Muscle of arm (tissue), 1 donor: ENCODE measurements at regions not wholly inside any gene's neighbourhood (a gene's known extent, or its start where the extent isn't known, plus 50 kb on each side); places are given as distances from the start of the nearest gene placed in this dataset.
A peak's percentile ranks its signal among the peaks of the same experiment; 100 is the strongest.

Experiments
- DNase-seq: peaks from one replicate; pipeline ENCODE4 v3.0.0-alpha.2; 2013

DNA sequence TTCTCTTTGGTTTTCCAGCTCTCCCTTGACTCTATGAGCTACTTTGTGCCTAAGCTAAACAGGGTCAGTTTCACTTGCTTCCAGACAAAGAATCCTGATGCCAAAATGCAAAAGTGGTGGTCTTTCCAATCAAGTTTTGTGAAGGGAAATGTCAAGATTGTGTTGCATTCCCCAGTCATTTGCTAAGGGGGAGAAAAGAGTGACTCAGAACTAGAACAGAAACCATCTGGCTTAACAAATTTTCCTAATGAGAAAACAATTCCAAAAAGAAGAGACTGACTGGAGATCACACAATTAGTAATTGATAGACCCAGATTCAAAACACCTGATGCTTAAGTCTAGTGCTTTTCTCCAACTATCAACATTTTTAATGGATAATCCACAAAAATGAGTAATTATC lies 235.1 kb upstream of the DIO2 start:
- DNase-seq: no peak

DNA sequence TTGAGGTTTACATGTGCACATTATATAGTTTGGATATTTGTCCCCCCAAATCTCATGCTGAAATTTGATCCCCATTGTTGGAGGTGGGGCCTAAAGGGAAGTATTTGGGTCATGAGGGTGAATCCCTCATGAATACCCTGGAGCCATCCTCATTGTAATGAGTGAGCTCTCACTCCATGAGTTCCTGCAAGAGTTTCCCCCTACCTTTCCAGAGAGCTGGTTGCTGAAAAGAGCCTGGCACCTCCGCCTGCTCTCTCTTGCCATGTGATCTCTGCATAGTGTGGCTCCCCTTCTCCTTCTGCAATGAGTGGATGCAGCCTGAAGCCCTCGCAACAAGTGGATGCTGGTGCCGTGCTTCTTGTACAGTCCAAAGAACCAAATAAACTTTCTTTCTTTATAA lies 234.3 kb upstream of the DIO2 start:
- DNase-seq: no peak

DNA sequence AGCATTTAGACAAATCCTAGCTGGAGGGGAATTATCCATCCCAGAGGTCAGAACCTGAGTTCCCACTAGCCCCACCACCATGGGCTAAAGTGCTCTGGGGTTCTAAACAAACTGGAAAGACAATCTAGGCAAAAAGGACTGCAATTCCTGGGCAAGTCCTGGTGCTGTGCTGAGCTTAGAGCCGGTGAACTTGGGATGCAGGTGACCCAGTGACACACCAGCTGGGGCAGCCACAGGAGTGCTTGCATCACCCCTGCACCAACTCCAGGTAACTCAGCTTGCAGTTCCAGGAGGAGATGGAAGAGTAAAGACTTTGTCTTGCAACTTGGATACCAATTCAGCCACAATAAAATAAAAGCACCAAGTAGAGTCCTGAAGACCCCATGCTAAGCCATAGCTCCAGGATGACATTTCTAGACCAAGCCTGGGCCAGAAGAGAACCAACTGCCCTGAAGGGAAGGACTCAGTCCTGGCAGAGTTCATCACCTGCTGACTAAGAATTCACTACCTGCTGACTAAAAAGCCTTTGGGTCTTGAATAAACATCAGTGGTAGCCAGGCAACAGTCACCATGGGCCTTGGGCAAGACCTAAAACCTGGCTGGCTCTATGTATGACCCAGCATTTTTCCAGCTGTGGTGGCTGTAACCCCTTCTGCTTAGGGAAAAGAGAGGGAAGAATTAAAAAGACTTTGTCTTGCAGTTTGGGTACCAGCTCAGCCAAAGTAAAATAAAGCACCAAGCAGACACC lies 223.4 kb upstream of the DIO2 start:
- DNase-seq: no peak

DNA sequence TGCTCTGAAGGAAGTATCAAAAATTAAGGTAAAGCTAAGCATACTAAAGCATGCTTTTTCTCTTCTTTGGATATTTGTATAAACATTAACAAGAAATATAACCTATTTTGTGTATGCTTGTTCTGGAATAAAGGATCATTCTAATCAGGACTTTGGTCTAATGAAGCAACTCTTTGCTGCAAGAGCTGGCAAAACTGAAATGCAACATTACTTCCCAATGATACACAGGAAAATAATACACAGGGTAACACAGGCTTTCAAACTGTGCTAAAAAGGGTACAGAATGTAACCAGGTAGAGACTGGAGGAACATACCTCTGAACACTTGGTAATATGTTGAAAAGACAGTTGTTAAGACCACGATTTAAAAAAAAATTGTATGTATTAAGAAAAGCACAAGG lies 222.5 kb upstream of the DIO2 start:
- DNase-seq: no peak

DNA sequence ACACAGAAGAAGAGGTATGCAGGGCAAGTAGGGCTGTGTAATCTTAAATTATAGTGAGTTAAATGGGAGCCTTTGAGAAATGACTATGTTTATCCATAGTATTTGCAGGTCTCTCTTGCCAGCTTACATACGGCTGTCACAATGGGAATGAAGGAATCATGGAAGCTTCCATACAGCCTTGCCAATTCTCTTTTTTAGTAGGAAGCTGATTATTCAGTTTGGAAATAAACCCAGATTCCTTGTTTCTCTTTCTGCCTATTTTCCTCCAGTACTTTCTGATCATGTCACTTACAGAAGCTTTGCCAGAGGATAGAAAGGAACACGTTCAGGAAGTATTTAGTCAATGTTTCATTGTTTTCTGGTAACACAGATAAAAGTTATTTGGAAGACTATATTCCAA lies 217.4 kb upstream of the DIO2 start:
- DNase-seq: peak; percentile 10

DNA sequence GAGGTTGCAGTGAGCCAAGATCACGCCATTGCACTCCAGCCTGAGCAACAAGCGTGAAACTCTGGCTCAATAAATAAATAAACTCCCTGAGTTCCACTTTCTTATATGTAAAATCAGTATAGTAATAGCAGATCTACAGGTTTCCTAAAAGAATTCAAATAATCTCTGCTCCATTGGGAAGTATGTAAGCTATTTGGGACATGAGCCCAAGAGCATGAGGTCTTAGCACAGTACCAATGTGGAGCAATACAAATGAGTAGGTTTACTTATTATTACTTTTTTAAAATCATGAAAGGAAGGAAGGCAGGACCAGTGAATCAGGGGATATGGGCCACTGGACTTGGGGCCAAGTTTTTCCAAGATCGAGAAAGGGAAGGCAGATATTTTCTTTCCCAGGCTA lies 216.9 kb upstream of the DIO2 start:
- DNase-seq: no peak

DNA sequence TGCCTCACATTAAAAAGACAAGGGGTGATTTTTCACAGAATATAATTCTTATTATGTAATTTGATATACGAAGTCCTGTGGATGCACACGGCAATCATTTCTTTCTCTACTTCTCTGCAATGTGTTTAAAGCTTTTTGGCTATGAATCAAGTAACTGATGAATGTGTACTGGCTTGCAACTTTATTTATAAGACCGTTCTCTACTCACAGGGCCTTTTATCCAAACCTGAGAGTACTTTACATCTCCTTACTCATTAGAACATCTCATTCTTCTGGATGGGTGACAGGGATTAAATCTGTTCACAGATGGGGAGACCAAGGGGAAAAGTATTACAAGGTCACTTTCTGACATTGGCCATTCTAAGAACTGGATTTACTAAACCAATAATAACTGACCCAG lies 215.8 kb upstream of the DIO2 start:
- peak; percentile 29 for DNase-seq

DNA sequence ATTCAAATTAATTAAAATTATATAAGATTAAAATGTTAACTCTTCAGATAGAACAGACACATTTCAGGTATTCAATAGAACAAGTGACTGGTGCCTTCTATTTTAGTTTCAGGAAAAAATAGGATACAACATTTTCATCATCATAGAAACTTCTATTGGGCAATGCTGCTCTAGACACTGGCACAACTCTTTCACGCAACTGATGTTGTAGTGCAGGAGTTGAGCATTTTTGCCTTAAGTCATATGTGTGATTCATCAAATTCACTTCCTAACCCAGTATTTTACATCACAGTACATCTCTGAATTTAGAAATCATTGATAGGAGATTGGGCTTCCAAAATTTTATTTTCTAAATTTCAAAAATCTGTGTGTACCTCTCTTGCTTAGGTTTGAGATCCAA lies 215.4 kb upstream of the DIO2 start:
- DNase-seq: no peak

DNA sequence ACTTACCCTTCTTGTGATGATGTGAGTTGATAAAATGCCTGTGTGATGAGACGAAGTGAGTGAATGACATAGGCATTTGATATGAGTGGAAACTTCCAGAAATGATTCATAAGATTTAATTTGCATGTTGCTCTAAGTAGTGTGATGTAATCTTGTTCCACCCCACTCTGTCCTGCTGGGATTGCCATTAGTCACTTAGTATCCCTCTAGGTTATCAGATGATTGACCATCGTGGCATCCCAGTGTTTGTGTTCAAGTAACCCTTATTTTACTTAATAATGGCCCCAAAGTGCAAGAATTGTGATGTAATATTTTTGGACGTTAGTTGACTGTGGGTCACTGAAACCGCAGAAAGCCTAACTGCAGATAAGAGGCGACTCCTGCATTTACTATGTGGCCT lies 214.4 kb upstream of the DIO2 start:
- no peak for DNase-seq

DNA sequence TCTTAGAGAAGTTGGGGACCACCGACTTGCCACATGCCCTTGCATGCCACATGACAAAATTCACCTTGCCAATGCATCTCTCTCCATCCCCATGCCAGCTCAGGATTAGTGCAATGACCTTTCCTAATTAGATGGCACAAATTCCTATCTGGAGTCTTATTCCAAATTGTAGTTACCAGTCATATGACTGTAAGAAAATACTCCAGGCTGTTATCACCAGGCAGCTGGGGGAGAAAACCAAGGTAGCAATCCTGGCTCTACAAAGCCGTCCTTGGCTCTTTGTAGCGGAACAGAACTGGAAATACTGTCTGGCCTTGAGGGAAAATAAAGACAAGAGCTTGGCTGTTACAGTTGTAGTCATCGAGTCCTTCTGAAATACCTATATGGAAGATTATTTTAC lies 208.5 kb upstream of the DIO2 start:
- no peak for DNase-seq

DNA sequence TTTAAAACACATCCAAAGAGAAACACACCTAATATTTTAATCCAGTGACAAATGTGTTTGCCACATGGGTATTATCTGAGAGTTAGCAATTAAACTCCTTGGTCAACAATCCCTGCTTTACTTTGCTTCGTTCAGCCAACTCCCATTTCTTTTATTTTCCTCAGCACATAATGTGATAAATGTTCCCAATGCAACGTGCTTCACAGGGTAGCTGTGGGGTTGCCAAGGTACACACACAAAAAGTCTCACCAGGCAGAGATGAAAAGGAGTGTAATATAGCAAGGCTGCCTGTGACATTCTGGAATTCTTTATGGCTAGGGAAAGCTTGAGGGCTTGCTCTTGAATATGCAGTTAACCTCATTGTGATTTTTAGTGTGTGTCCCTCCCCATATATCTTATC lies 208.0 kb upstream of the DIO2 start:
- no peak for DNase-seq

DNA sequence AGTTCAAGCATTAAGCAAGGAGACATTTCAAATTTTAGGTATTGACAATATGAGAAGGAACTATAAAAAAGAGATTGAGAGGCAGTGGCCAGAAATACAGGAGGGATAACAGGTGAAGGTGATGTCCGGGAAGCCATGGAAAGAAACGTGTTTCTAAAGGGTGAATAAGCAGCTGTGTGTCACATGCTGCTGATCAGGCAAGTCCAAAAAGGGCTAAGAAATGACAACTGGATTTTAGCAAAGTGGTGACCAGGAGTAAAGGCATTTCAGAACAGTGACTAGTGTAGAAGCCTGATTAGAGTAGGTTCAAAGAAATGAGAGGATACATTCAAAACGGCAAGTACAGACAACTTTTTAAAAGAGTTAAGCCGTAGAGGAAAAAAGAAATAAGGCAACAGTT lies 204.3 kb upstream of the DIO2 start:
- DNase-seq: no peak

DNA sequence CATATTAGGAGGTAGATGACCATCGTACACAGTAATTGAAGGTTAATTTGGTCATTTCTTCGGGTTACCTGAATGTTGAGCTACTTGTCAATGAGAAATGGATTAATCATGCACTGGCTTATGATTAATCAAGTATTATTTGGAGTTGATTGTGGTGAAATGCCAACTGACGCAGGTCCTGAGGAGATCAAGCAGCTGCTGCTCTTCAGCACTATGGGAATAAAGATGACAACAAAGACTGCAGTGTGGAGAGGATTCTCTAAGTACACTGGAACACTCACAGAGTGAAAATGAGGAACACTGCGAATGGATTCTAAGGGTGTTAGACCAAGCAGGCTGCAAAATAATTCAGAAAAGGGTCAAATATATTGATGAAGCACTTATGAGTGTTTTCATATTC lies 202.8 kb upstream of the DIO2 start:
- no peak for DNase-seq

DNA sequence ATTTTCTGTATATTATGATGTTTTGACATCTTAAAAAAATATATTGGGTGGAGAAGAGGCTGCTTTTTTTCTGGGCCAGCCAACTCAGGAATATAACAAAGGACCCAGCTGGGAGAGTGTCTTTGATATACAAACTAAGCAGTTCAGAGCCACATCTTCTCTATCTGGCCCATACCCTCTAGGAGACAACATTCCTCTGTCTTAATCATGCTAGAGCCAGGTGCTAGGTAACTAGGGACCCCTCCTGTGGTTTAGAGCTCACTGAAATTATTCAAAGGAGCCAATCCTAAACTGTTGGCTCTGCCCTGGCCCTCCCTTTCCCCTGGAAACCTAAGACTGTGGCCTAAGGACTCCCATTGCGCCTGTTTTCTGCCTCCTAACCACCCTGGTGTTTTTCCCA lies 193.1 kb upstream of the DIO2 start:
- no peak for DNase-seq

DNA sequence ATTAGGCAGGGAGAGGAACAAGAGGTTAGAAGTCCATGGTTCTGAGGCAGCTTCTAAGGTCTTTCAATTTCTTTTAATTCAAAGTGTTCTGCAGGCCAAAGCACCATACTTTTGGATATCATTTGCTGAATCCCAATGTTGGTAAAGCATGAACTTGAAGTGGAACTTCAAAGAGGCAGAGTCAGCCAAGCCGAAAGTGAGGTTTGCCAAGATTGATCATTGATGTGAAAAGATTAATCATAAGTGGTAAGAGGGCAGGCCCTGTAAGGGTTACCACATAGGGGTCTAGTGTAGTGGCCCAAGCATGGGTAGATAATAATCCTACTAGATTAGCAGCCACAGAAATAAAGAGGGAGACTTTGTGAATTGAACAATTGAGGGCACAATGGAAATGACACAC lies 191.7 kb upstream of the DIO2 start:
- DNase-seq: no peak

DNA sequence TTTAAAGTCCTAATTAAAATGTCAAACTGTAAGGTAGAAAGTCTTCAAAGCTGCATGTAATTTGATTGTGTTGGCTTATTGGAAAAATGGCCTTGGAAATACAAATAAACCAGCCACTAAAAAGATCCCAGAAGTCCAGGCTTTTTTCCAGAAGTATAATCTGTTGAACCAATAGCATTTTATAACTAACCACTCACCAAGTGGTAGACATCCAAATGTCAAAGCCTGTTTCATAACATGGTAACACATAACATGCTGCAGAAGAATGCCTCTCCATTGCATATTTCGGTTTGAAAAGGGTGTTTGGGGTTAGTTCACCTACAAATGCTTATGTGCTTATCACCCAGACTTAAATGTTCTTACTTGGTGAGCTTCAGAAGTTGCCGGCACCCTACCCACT lies 183.7 kb upstream of the DIO2 start:
- no peak for DNase-seq

DNA sequence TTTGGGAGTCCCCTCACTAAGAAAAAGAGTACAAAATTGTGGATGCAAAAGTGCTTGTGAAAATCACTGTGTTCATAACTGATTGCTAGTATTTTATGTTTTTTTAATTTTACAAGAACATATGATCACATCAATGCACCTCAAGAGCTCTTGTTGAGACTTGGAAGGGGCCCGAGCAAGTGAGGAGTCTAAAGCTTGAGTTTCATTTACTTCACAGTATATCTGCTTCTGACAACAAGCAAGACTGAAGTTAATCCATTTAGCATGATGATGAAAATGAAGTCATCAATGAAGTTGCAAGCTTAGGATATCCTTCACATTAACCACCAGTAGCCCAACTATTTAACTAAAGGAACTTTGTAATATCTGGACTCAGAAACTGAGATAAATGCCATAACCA lies 182.5 kb upstream of the DIO2 start:
- no peak for DNase-seq

DNA sequence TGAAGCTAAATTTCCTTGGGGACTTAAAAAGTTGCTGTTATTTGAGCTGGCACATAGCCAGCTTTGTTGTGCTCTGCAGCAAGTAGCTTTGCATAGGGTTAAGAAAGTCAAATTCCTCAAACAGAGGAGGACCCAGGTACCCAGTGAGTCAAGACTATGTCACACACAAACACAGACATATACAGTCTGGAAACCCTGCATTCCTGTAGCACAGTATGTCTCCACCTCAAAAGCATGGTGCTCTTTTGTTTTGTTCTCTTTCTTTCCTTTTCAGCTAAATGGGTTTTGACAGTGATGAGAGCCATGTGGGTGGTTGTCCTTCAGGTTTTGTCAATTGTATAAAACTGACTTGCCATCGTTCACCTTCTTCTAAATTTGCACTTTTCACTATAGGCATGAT lies 179.6 kb upstream of the DIO2 start:
- no peak for DNase-seq

DNA sequence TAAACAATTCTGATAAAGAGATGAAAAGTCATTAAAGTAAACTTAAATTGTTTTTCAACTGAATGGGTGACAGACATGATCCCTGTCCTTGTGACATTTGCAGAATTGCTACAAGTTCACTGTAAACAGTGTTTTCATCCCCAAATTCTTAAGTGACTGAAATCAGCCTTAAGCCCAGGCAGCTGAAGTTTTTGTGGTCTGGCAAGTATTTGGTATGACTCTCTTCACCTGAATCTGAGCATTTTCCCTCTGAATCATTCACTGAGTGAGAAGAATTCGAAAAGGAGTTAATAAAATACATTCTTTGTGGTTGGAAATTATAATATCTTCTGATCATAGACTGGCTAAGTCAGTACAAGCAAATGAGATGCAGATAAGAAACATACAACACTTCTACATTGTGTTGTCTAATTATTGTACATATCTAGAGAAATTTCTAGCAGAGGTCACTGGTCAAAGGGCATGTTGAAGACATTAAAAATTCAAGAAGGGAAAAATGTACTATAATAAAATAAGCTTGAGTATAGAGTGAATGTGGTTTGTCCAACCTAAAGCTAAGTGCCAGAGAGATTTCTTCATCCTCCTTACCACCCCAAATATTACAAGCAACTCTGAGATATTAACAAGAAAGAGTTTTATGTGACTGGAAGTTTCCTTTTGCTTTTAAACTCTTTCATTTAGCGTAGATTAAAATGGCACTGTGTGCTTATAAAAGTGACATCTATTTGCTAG lies 177.8 kb upstream of the DIO2 start:
- DNase-seq: no peak

DNA sequence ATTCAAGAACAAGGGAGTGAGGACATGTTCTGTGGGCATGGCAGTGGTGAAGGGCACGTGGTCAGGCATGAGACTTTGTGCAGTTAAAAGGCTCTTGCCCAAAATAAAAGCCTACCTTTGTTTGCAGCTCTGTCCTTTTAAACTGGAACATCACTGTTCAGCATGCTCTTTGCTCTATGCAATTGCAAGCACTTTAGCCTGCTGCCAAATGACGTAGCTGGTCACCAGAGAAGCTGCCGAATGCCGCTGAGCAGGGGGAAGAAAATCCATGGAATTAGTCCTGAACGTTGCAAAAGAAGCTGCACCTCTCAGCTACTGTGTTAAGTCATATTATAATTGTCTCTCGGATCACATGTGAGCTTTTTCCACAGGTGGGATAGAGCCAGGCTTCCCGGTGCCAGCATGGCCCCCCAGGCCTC lies 176.3 kb upstream of the DIO2 start:
- DNase-seq: peak; percentile 4

DNA sequence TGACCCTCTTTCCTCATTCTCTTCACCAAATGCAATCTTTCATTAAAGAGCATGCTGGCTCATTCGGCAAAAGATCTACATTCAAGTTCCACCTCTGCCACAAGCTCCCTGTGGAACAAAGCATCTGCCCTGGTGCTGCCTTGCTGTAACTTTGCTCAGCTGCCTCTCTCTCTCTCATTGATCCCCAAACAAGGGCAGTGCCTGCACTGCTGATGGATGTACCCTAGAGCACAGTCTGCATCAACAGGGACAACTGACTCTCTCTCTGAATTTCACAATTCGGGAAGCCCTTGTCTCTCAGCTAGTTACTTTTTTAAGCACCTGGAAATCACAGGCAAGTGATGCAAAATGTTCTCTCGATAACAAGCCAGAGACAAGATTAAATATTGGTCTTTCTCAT lies 174.0 kb upstream of the DIO2 start:
- no peak for DNase-seq

DNA sequence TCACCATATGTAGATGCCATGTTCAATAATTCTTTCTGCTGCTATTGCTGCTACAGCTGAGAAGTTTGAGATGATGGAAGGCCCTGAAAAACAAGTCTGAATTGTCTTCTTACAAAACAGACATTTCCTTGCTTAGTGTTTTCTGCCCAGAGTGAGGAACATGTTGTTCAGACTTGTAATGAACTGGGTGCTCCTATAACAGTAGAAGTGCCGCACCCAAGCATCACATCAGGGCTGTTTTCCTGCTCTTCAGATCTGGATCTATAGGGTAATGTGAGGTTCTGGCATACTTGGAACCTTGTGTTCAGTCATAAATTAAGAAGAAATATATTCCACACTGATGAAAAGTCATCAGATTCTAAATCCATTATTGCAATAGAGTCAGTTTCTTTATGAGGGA lies 171.9 kb upstream of the DIO2 start:
- DNase-seq: no peak

DNA sequence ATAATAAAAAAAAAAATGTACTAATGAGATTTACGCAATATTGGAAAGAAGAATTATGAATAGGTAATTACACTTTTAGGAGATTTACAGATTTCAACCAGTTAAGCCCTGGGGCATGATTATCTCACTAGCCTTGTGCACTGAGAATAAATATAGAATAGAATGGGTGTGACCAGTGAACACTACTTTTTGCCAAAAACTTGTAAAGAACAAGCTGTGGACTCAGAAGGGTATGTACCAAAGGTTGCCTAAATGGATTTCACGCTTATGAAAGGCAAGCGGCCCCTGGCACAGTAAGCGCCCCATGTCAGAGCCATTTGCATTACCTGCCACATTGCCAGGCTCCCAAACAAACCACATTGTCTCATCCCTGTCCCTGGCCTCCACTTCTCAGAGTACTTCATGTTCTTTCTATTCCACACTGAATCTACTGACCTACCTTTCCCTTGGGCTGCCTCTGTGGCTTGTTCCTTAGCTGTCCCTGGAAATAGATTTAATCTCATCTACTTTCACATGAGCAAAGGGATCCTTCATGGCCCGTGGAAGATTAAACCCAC lies 170.6 kb upstream of the DIO2 start:
- DNase-seq: no peak

DNA sequence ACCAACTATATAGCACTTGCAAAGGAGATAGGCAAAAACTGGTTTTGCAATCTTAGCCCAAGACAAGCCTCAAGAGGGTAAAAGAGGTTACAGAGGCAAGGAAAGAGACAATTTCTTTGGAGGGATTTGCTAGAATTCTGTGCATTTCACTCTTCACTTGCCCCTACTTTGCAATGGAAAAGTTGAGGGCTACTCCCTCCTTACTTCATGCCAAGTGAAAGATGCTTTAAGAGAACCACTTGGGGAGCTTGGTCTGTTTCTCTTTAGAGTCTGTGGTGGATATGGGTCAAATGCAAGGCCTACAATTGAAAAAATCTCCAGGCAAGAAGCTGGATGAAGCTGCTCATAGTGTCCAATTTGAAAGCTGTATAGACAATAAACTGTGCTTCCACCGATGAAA lies 167.7 kb upstream of the DIO2 start:
- no peak for DNase-seq
